HUES64 (cell line): ENCODE measurements at regions not wholly inside any gene's neighbourhood (a gene's known extent, or its start where the extent isn't known, plus 50 kb on each side); places are given as distances from the start of the nearest gene placed in this dataset.

Experiments used
- H3K27ac ChIP-seq: 2 replicates; pipeline ENCODE4 v1.7.0; 2013; ENCODE audit warnings: low read depth, low read length, inconsistent platforms
- H3K27me3 ChIP-seq: 2 replicates; pipeline ENCODE4 v1.6.1; 2013; ENCODE audit warnings: mild to moderate bottlenecking, low read length; ENCODE audit not compliant: insufficient read depth
- H3K36me3 ChIP-seq: 2 replicates; pipeline ENCODE4 v1.6.1; 2013; ENCODE audit warnings: mild to moderate bottlenecking, low read length; ENCODE audit not compliant: insufficient read depth
- H3K4me1 ChIP-seq: 2 replicates; pipeline ENCODE4 v1.6.1; 2013; ENCODE audit warnings: mild to moderate bottlenecking, low read length, moderate library complexity; ENCODE audit not compliant: insufficient read depth
- H3K4me3 ChIP-seq: 2 replicates; pipeline ENCODE4 v1.5.1; 2013; ENCODE audit warnings: mild to moderate bottlenecking, low read length, moderate library complexity
- H3K9ac ChIP-seq: 2 replicates; pipeline ENCODE4 v1.6.1; 2013; ENCODE audit warnings: mild to moderate bottlenecking, low read depth, low read length
- H3K9me3 ChIP-seq: 2 replicates; pipeline ENCODE4 v1.6.1; 2013; ENCODE audit warnings: low read depth, low read length; ENCODE audit not compliant: insufficient read depth
- WGBS: fragments of 150-250, 120-280 bp; methylation state at CpG from one replicate; pipeline ENCODE4 v1.1.7; 2013; ENCODE audit warnings: missing lambda C conversion rate; 5-methylcytosine and 5-hydroxymethylcytosine counted together

- Histone ChIP-seq H3K27me3 (no peaks in the 10 kb centered on the region), H3K9me3 (no peaks in the 10 kb centered on the region), H3K9ac (no peak overlapping the region), H3K27ac (no peak overlapping the region), H3K36me3 (no peaks in the 10 kb centered on the region), H3K4me3 (no peak overlapping the region), H3K4me1 (no peaks in the 10 kb centered on the region)
- WGBS: no CpG with 5 or more reads among the region's 1 CpG
Observed at GRCh38 chr2:37544591-37545031, 126.8 kb downstream of the CDC42EP3 start.

- Histone ChIP-seq H3K4me1 (no peaks in the 10 kb centered on the region), H3K36me3 (no peaks in the 10 kb centered on the region), H3K9ac (no peak overlapping the region), H3K9me3 (no peaks in the 10 kb centered on the region), H3K27ac (no peak overlapping the region), H3K4me3 (no peak overlapping the region), H3K27me3 (no peaks in the 10 kb centered on the region)
- WGBS: 69% methylated on average over 4 of the region's 4 CpGs
Observed at GRCh38 chr2:37549598-37549997, 121.8 kb downstream of the CDC42EP3 start.

GRCh38 chr2:37550190-37550589 lies 121.3 kb downstream of the CDC42EP3 start:
- Histone ChIP-seq H3K36me3 (no peaks in the 10 kb centered on the region), H3K27me3 (no peaks in the 10 kb centered on the region), H3K9ac (no peak overlapping the region), H3K9me3 (no peaks in the 10 kb centered on the region), H3K27ac (no peak overlapping the region), H3K4me3 (no peak overlapping the region), H3K4me1 (no peaks in the 10 kb centered on the region)

- H3K9me3 ChIP-seq: no peaks in the 10 kb centered on the region
- no peak overlapping the region for H3K9ac ChIP-seq
- WGBS: 94% methylated on average over 3 of the region's 3 CpGs
- H3K27me3 ChIP-seq: no peaks in the 10 kb centered on the region
- no peaks in the 10 kb centered on the region for H3K36me3 ChIP-seq
- no peak overlapping the region for H3K4me3 ChIP-seq
- no peak overlapping the region for H3K27ac ChIP-seq
- no peaks in the 10 kb centered on the region for H3K4me1 ChIP-seq
Observed at GRCh38 chr2:37551783-37552182, 119.7 kb downstream of the CDC42EP3 start.

DNA sequence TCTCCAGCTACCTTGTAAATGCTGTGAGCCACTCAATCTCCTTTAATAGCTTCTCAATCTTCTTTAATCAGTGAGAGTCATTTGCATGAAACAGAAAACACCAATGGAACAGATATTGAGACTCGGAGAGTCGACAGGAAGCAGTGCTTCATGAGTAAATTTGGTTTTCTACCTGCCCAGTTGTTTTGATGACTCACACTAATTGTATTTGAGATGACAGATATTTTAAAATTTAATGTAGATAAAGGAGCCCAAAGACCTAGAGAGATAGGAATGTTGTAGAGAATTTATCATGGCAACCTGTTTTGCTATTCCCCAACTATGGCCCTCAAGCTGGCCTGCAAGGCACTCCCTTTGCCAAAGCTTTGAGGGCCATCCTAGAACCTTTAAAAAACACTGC lies 119.1 kb downstream of the CDC42EP3 start:
- H3K9ac ChIP-seq: no peak overlapping the region
- WGBS: 91% methylated on average over 2 of the region's 2 CpGs
- H3K4me3 ChIP-seq: no peak overlapping the region
- no peaks in the 10 kb centered on the region for H3K9me3 ChIP-seq
- H3K27me3 ChIP-seq: no peaks in the 10 kb centered on the region
- no peaks in the 10 kb centered on the region for H3K4me1 ChIP-seq
- H3K27ac ChIP-seq: no peak overlapping the region
- no peaks in the 10 kb centered on the region for H3K36me3 ChIP-seq

DNA sequence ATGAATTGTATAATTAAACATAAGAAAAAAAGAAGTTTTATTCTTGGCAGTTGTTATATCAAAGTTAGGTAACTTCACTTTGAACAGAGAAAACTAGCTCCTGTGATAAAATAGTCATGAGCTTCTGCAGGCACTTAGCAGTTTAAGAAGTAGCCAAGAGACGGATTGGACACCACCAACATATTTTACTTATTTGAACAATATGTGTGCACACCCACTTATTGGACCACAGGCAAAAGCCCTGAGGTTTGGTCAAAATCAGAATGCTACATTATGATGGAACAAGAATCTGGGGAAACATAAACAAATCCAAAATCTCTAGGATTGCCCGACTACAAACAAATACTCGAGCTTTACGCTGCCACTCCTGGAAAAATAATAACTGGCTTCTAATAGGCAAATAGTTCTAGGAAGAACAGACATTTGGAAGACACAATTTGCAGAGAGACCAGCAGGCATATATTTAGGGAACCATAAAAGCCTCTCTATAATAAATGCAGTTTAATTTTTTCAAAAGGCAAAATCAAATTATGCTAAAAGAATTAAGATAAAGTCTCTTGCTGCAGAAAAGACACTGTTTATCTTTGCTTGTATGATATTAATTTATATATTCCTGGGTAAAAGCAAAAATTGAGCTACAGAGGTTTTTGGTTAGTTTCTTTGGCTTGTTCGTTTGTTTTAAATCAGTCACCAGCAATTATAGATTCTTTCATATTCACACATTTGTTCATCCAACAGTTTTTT lies 117.9 kb downstream of the CDC42EP3 start:
- no peaks in the 10 kb centered on the region for H3K36me3 ChIP-seq
- H3K27ac ChIP-seq: no peak overlapping the region
- H3K27me3 ChIP-seq: no peaks in the 10 kb centered on the region
- no peak overlapping the region for H3K9ac ChIP-seq
- no peak overlapping the region for H3K4me3 ChIP-seq
- H3K4me1 ChIP-seq: no peaks in the 10 kb centered on the region
- no peaks in the 10 kb centered on the region for H3K9me3 ChIP-seq
- WGBS: 96% methylated on average over 5 of the region's 5 CpGs

GRCh38 chr2:37554155-37554510 lies 117.3 kb downstream of the CDC42EP3 start:
- Histone ChIP-seq H3K27me3 (no peaks in the 10 kb centered on the region), H3K9ac (no peak overlapping the region), H3K36me3 (no peaks in the 10 kb centered on the region), H3K4me1 (no peaks in the 10 kb centered on the region), H3K27ac (no peak overlapping the region), H3K9me3 (no peaks in the 10 kb centered on the region), H3K4me3 (no peak overlapping the region)
- 91% methylated on average over 2 of the region's 2 CpGs for WGBS

- 89% methylated on average over 2 of the region's 2 CpGs for WGBS
- no peak overlapping the region for H3K9ac ChIP-seq
- no peaks in the 10 kb centered on the region for H3K4me1 ChIP-seq
- no peaks in the 10 kb centered on the region for H3K27me3 ChIP-seq
- no peak overlapping the region for H3K4me3 ChIP-seq
- no peak overlapping the region for H3K27ac ChIP-seq
- no peaks in the 10 kb centered on the region for H3K9me3 ChIP-seq
- H3K36me3 ChIP-seq: no peaks in the 10 kb centered on the region
Observed at GRCh38 chr2:37554687-37555086, 116.8 kb downstream of the CDC42EP3 start.

- H3K9me3 ChIP-seq: no peaks in the 10 kb centered on the region
- no peaks in the 10 kb centered on the region for H3K36me3 ChIP-seq
- H3K4me1 ChIP-seq: no peaks in the 10 kb centered on the region
- no peak overlapping the region for H3K9ac ChIP-seq
- H3K27me3 ChIP-seq: no peaks in the 10 kb centered on the region
- H3K4me3 ChIP-seq: no peak overlapping the region
- H3K27ac ChIP-seq: no peak overlapping the region
- 90% methylated on average over 5 of the region's 5 CpGs for WGBS
Observed at GRCh38 chr2:37555457-37555856, 116.0 kb downstream of the CDC42EP3 start.

DNA sequence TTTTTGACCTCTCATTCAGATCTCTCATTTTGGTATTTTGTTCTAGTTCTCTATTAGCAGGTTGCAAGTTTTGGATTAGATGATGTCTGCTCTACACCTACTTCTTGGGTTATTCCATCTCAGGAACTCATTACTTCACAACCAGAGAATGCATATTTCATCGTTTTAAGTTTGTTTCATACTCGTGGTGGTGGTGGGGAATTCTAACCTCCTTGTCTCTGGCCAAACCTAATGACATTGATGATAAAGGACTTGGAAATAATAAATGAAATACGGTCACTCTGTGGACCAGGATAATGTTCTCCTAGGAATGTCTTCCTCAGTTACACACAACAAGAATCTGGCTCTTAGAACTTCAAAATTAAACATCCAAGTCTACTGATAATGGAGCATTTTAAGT lies 115.2 kb downstream of the CDC42EP3 start:
- no peak overlapping the region for H3K27ac ChIP-seq
- H3K9me3 ChIP-seq: no peaks in the 10 kb centered on the region
- WGBS: 100% methylated on average over 2 of the region's 3 CpGs
- no peaks in the 10 kb centered on the region for H3K27me3 ChIP-seq
- H3K4me3 ChIP-seq: no peak overlapping the region
- H3K4me1 ChIP-seq: no peaks in the 10 kb centered on the region
- no peaks in the 10 kb centered on the region for H3K36me3 ChIP-seq
- H3K9ac ChIP-seq: no peak overlapping the region

DNA sequence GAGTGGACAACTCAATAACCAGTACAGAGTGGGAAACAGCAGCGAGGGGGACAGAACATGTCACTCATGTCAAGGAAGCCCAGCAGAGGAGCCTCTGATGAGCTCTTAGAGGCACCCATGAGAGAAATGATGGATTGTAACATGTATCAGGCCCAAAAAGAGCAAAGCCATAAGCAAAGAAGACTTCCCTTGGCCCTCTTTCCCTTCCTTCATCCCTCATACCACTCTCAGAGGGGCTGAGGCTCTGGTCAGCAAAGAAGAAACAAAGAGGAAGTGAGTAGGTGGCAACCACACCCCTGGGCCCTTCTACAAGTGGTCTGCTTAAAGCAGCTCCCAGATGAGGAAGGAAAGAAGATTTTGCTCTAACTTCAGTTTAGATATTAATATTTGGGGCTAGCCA lies 112.8 kb downstream of the CDC42EP3 start:
- H3K4me1 ChIP-seq: peaks cover 7% of the 10 kb centered on the region; the same call in 1 of the 2 replicates
- H3K27me3 ChIP-seq: no peaks in the 10 kb centered on the region
- no peak overlapping the region for H3K4me3 ChIP-seq
- H3K9me3 ChIP-seq: no peaks in the 10 kb centered on the region
- no peak overlapping the region for H3K27ac ChIP-seq
- no peak overlapping the region for H3K9ac ChIP-seq
- H3K36me3 ChIP-seq: no peaks in the 10 kb centered on the region
- 92% methylated on average over 1 of the region's 1 CpG for WGBS
